ENCODE measurements at regions not wholly inside any gene's neighbourhood (a gene's known extent, or its start where the extent isn't known, plus 50 kb on each side); places are given as distances from the start of the nearest gene placed in this dataset.
A peak's percentile ranks its signal among the peaks of the same experiment; 100 is the strongest.

DNA sequence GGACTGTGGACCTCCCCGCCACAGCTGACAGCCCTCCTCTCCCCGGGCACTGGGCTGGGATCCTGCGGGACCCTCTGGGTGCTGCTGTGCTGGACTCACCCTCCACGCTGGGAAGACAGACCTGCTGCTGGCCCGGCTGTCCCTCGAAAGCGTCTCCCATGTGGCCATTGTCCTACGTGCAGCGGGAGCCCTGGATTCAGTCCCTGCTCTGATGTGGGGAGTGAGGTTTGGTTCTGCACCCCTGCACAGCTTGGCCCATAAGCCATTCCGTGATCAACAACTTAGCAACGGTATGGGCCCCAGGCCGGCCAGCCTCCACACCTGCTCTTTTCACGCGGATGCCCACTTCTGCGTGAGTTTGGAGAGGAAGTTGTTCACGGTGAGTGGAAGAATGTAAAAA, 195.2 kb downstream of the TEX29 start:
- Histone ChIP-seq H3K9me3 (no peaks in the 10 kb centered on the region), H3K4me1 (no peaks in the 10 kb centered on the region), H3K27me3 (peaks cover 29% of the 10 kb centered on the region), H3K27ac (no peak overlapping the region), H3K36me3 (no peaks in the 10 kb centered on the region), H3K4me3 (no peak overlapping the region)
- intact Hi-C loops (cut with DNase I), result no loop called here
- no peak for ATAC-seq
- no peak for DNase-seq
- no peak for TF ChIP-seq CTCF (IDR thresholded peaks at IDR 0.05)

GRCh38 chr13:111516712-111517640, 196.5 kb downstream of the TEX29 start:
- DNase-seq (no peak), ATAC-seq (no peak)
- no peak overlapping the region for H3K4me3 ChIP-seq
- peaks cover 29% of the 10 kb centered on the region for H3K27me3 ChIP-seq
- no peak overlapping the region for H3K27ac ChIP-seq
- no peak for TF ChIP-seq CTCF (IDR thresholded peaks at IDR 0.05)
- no peaks in the 10 kb centered on the region for H3K4me1 ChIP-seq
- intact Hi-C loops (cut with DNase I), result no loop called here
- no peaks in the 10 kb centered on the region for H3K36me3 ChIP-seq
- no peaks in the 10 kb centered on the region for H3K9me3 ChIP-seq

GRCh38 chr13:111517641-111518010, 197.2 kb downstream of the TEX29 start:
- Histone ChIP-seq H3K4me3 (no peak overlapping the region), H3K4me1 (no peaks in the 10 kb centered on the region), H3K9me3 (no peaks in the 10 kb centered on the region), H3K36me3 (no peaks in the 10 kb centered on the region), H3K27ac (no peak overlapping the region), H3K27me3 (peaks cover 29% of the 10 kb centered on the region)
- no peak for DNase-seq
- TF ChIP-seq CTCF (IDR thresholded peaks at IDR 0.05), result no peak
- intact Hi-C loops (cut with DNase I), result no loop called here
- ATAC-seq, result no peak

DNA sequence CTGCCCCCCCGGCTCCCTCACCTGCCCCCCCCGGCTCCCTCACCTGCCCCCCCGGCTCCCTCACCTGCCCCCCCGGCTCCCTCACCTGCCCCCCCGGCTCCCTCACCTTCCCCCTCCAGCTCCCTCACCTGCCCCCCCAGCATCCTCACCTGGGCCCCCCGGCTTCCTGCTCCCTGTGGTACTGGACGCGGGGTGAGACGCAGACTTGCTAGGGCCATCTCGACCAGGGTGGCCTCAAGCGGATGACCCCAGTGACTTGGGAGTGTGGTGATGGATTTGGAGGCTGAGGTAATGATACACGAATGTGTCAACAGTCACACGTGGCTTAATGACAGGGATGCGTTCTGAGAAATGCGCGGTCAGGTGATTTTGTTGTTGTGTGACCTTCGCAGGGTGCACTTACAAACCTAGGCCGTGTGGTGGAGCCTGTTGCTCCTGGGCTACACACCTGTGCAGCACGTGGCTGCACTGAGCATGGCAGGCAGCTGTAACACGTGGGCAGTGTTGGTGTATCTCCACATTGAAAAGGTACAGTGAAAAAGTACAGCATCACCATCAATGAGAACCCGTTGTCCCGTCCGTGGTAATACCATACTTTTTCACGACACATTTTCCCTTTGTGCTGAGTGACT, 197.8 kb downstream of the TEX29 start:
- Histone ChIP-seq H3K4me1 (no peaks in the 10 kb centered on the region), H3K36me3 (no peaks in the 10 kb centered on the region), H3K27me3 (peaks cover 29% of the 10 kb centered on the region), H3K27ac (no peak overlapping the region), H3K9me3 (no peaks in the 10 kb centered on the region), H3K4me3 (no peak overlapping the region)
- no peak for TF ChIP-seq CTCF (IDR thresholded peaks at IDR 0.05)
- intact Hi-C loops (cut with DNase I), result no loop called here
- ATAC-seq (peak; percentile 13), DNase-seq (no peak)

DNA sequence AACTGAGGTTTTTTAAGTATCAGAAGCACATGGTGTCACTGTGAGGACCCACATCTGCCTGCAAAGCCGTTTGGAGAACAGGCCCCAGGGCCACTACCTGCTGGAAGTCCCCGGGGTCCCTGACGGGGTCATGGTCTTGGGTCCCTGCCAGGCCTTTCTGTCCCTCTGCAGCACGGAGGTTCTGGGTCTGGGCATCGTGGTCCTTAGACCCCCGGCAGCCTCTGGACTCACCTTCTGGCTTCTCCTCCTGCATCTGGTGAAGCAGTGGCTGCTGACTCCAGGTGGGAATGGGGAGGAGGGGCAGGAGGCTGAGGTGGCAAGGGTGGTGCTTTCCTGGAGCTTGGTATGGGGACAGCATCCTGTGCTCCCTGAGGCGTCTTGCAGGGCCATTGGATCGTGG, 198.6 kb downstream of the TEX29 start:
- no peak for TF ChIP-seq CTCF (IDR thresholded peaks at IDR 0.05)

More for the DNA sequence above, 198.6 kb downstream of the TEX29 start:
- intact Hi-C loops (cut with DNase I), result no loop called here
- Histone ChIP-seq H3K4me3 (no peak overlapping the region), H3K9me3 (no peaks in the 10 kb centered on the region), H3K36me3 (no peaks in the 10 kb centered on the region), H3K27ac (no peak overlapping the region), H3K4me1 (no peaks in the 10 kb centered on the region), H3K27me3 (peaks cover 28% of the 10 kb centered on the region)
- DNase-seq (no peak), ATAC-seq (no peak)

Measured in upper lobe of right lung (tissue), 1 donor.